GM23338 (cell line): ENCODE measurements at regions not wholly inside any gene's neighbourhood (a gene's known extent, or its start where the extent isn't known, plus 50 kb on each side); places are given as distances from the start of the nearest gene placed in this dataset.
A peak's percentile ranks its signal among the peaks of the same experiment; 100 is the strongest.

Source experiments
- ATAC-seq: fragments of 200-7000 bp; cut with Tn5 transposase; 3 replicates; pipeline ENCODE4 v1.9.1; 2020
- DNase-seq: peaks from one replicate; pipeline ENCODE4 v3.0.0-alpha.2; 2015; ENCODE audit warnings: low spot score
- H2AFZ ChIP-seq: fragments of 200-600 bp; sonication (generic); 2 replicates; pipeline ENCODE4 v1.8.0; 2016; ENCODE audit warnings: antibody characterized with exemption, mild to moderate bottlenecking, moderate library complexity
- H3F3A ChIP-seq: fragments of 200-600 bp; sonication (generic); replicated peaks from 2 replicates; pipeline ENCODE4 v1.8.0; 2017; ENCODE audit warnings: antibody characterized with exemption, mixed run types, low read depth
- H3K27ac ChIP-seq: fragments of 200-600 bp; sonication (generic); 2 replicates; pipeline ENCODE4 v1.6.1; 2016; ENCODE audit warnings: low read depth
- H3K27me3 ChIP-seq: fragments of 200-600 bp; sonication (generic); 2 replicates; pipeline ENCODE4 v1.8.0; 2016; ENCODE audit warnings: mild to moderate bottlenecking, mixed run types, moderate library complexity; ENCODE audit not compliant: insufficient read depth
- H3K36me3 ChIP-seq: fragments of 200-600 bp; sonication (generic); 2 replicates; pipeline ENCODE4 v1.8.0; 2016; ENCODE audit warnings: mild to moderate bottlenecking; ENCODE audit not compliant: insufficient read depth
- H3K4me1 ChIP-seq: fragments of 200-600 bp; sonication (generic); 2 replicates; pipeline ENCODE4 v1.8.0; 2016; ENCODE audit warnings: mild to moderate bottlenecking, moderate library complexity; ENCODE audit not compliant: insufficient read depth
- H3K4me2 ChIP-seq: fragments of 200-600 bp; sonication (generic); 2 replicates; pipeline ENCODE4 v1.7.1; 2017; ENCODE audit warnings: mixed run types
- H3K4me3 ChIP-seq: fragments of 200-600 bp; sonication (generic); 2 replicates; pipeline ENCODE4 v1.6.1; 2016; ENCODE audit warnings: mixed run types
- H3K79me2 ChIP-seq: fragments of 200-600 bp; sonication (generic); replicated peaks from 2 replicates; pipeline ENCODE4 v1.8.0; 2017; ENCODE audit warnings: mild to moderate bottlenecking; ENCODE audit not compliant: insufficient read depth
- H3K9me2 ChIP-seq: fragments of 200-600 bp; sonication (generic); 2 replicates; pipeline ENCODE4 v1.8.0; 2017; ENCODE audit not compliant: insufficient read depth
- H4K20me1 ChIP-seq: fragments of 200-600 bp; sonication (generic); replicated peaks from 2 replicates; pipeline ENCODE4 v1.8.0; 2017; ENCODE audit warnings: mild to moderate bottlenecking; ENCODE audit not compliant: insufficient read depth
- H3K27ac Mint-ChIP-seq: 2 replicates; pipeline ENCODE4 v1.8.0; 2020; ENCODE audit warnings: inconsistent platforms, mild to moderate bottlenecking, moderate library complexity, mixed read lengths
- H3K27me3 Mint-ChIP-seq: 3 replicates; pipeline ENCODE4 v1.8.0; 2022; ENCODE audit warnings: low read depth, mild to moderate bottlenecking, moderate library complexity, mixed read lengths, inconsistent platforms; ENCODE audit not compliant: insufficient read depth, poor library complexity
- H3K36me3 Mint-ChIP-seq: 3 replicates; pipeline ENCODE4 v1.8.0; 2021; ENCODE audit warnings: low read depth, mild to moderate bottlenecking, inconsistent platforms, moderate library complexity, mixed read lengths
- H3K4me1 Mint-ChIP-seq: 3 replicates; pipeline ENCODE4 v1.8.0; 2020; ENCODE audit warnings: mild to moderate bottlenecking, inconsistent platforms, mixed read lengths
- H3K4me3 Mint-ChIP-seq: 3 replicates; pipeline ENCODE4 v1.8.0; 2021; ENCODE audit warnings: moderate library complexity, mild to moderate bottlenecking, inconsistent platforms, mixed read lengths
- H3K9me3 Mint-ChIP-seq: 3 replicates; pipeline ENCODE4 v1.8.0; 2020; ENCODE audit warnings: moderate library complexity, mild to moderate bottlenecking, inconsistent platforms, mixed read lengths
- STAT1 ChIP-seq: IDR thresholded peaks from one replicate; pipeline ENCODE4 v1.6.1; 2016; ENCODE audit warnings: antibody characterized with exemption; ENCODE audit not compliant: unreplicated experiment
- TF ChIP-seq, protein P1 (sequence below), 2 experiments: fragments of 200-600 bp in 1 of 2; sonication (generic) in 1 of 2; conservative IDR thresholded peaks; 2 replicates each; pipeline versions ENCODE4 v1.5.1 to v1.6.1; 2016 to 2017; ENCODE audit warnings: antibody characterized with exemption in 2 of 2, low read depth in 2 of 2, mild to moderate bottlenecking in 2 of 2, moderate library complexity in 1 of 2
- TF ChIP-seq, protein P2 (sequence below): IDR thresholded peaks from 2 replicates; pipeline ENCODE4 v1.6.1; 2016; ENCODE audit warnings: antibody characterized with exemption
- TF ChIP-seq, protein P3 (sequence below): fragments of 250-450 bp; sonication (Bioruptor Pico); IDR thresholded peaks from 2 replicates; pipeline ENCODE4 v1.5.0; 2020; ENCODE audit warnings: mild to moderate bottlenecking, moderate library complexity

DNA sequence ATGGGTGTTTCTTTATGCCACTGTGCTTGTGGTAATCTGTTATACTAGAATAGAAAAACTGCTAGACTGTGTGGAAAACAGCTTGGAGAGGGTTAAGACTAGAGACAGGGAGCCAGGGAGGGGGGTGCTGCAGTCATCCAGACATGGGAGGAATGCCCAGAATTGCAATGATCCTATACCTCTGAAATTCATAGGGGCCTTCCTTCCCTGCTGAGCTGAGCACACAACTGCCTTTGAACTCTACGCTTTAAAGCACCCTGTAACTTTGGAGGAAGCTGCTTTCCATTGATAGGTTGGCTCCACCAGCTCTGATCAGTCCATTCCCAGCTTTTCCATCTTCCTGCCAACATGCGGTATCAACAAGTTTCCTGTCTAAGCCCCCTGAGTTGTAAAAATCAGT lies 155.9 kb upstream of the RASGEF1B start:
- no peak overlapping the region; the same call in 1 of the 2 replicates for H3K4me2 ChIP-seq
- Mint-ChIP-seq H3K27me3 (peaks cover 2% of the 10 kb centered on the region), H3K4me1 (peaks cover 24% of the 10 kb centered on the region), H3K36me3 (no peaks in the 10 kb centered on the region), H3K9me3 (no peaks in the 10 kb centered on the region), H3K27ac (no peak overlapping the region), H3K4me3 (no peak overlapping the region)
- H3K36me3 ChIP-seq: no peaks in the 10 kb centered on the region
- H4K20me1 ChIP-seq: no peaks in the 10 kb centered on the region
- H2AFZ ChIP-seq: no peak overlapping the region
- H3K27me3 ChIP-seq: no peaks in the 10 kb centered on the region
- no peaks in the 10 kb centered on the region for H3K79me2 ChIP-seq
- H3K27ac ChIP-seq: no peak overlapping the region
- no peaks in the 10 kb centered on the region for H3F3A ChIP-seq
- H3K4me1 ChIP-seq: peaks cover 10% of the 10 kb centered on the region
- ATAC-seq: peak; percentile 26; the same call in 1 of the 3 replicates
- H3K9me2 ChIP-seq: no peaks in the 10 kb centered on the region
- H3K4me3 ChIP-seq: no peak overlapping the region
- TF ChIP-seq, protein P1, sequence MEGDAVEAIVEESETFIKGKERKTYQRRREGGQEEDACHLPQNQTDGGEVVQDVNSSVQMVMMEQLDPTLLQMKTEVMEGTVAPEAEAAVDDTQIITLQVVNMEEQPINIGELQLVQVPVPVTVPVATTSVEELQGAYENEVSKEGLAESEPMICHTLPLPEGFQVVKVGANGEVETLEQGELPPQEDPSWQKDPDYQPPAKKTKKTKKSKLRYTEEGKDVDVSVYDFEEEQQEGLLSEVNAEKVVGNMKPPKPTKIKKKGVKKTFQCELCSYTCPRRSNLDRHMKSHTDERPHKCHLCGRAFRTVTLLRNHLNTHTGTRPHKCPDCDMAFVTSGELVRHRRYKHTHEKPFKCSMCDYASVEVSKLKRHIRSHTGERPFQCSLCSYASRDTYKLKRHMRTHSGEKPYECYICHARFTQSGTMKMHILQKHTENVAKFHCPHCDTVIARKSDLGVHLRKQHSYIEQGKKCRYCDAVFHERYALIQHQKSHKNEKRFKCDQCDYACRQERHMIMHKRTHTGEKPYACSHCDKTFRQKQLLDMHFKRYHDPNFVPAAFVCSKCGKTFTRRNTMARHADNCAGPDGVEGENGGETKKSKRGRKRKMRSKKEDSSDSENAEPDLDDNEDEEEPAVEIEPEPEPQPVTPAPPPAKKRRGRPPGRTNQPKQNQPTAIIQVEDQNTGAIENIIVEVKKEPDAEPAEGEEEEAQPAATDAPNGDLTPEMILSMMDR (conservative IDR thresholded peaks at IDR 0.05; ENCODE audit: low read depth in 2 of 2): no peak
- TF ChIP-seq, protein P2, sequence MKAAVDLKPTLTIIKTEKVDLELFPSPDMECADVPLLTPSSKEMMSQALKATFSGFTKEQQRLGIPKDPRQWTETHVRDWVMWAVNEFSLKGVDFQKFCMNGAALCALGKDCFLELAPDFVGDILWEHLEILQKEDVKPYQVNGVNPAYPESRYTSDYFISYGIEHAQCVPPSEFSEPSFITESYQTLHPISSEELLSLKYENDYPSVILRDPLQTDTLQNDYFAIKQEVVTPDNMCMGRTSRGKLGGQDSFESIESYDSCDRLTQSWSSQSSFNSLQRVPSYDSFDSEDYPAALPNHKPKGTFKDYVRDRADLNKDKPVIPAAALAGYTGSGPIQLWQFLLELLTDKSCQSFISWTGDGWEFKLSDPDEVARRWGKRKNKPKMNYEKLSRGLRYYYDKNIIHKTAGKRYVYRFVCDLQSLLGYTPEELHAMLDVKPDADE: no peak
- no peak for TF ChIP-seq STAT1
- no peak for DNase-seq

DNA sequence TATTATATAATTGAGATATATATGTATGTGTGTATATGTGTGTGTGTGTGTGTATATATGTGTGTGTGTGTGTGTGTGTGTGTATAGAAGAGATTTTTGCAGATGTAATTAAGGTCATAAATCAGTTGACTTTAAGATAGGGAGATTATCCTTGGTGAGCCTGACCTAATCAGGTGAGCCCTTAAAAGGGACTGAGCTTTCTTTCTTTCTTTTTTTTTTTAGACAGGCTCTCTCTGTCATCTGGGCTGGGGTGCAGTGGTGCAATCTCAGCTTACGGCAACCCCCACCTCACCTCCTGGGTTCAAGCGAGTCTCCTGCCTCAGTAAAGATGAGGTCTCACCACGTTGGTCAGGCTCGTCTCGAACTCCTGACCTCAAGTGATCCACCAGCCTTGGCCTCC lies 155.1 kb upstream of the RASGEF1B start:
- H3K4me2 ChIP-seq: no peak overlapping the region
- H3K4me1 Mint-ChIP-seq: peaks cover 19% of the 10 kb centered on the region
- no peaks in the 10 kb centered on the region for H4K20me1 ChIP-seq
- H3F3A ChIP-seq: no peaks in the 10 kb centered on the region
- H3K79me2 ChIP-seq: no peaks in the 10 kb centered on the region
- H3K27ac Mint-ChIP-seq: no peak overlapping the region
- no peaks in the 10 kb centered on the region for H3K9me2 ChIP-seq
- no peak for ATAC-seq
- H3K36me3 Mint-ChIP-seq: no peaks in the 10 kb centered on the region
- no peak overlapping the region for H3K4me3 ChIP-seq
- H3K27me3 ChIP-seq: no peaks in the 10 kb centered on the region
- H2AFZ ChIP-seq: no peak overlapping the region
- no peaks in the 10 kb centered on the region for H3K9me3 Mint-ChIP-seq
- TF ChIP-seq, protein P2: no peak
- TF ChIP-seq, protein P3, sequence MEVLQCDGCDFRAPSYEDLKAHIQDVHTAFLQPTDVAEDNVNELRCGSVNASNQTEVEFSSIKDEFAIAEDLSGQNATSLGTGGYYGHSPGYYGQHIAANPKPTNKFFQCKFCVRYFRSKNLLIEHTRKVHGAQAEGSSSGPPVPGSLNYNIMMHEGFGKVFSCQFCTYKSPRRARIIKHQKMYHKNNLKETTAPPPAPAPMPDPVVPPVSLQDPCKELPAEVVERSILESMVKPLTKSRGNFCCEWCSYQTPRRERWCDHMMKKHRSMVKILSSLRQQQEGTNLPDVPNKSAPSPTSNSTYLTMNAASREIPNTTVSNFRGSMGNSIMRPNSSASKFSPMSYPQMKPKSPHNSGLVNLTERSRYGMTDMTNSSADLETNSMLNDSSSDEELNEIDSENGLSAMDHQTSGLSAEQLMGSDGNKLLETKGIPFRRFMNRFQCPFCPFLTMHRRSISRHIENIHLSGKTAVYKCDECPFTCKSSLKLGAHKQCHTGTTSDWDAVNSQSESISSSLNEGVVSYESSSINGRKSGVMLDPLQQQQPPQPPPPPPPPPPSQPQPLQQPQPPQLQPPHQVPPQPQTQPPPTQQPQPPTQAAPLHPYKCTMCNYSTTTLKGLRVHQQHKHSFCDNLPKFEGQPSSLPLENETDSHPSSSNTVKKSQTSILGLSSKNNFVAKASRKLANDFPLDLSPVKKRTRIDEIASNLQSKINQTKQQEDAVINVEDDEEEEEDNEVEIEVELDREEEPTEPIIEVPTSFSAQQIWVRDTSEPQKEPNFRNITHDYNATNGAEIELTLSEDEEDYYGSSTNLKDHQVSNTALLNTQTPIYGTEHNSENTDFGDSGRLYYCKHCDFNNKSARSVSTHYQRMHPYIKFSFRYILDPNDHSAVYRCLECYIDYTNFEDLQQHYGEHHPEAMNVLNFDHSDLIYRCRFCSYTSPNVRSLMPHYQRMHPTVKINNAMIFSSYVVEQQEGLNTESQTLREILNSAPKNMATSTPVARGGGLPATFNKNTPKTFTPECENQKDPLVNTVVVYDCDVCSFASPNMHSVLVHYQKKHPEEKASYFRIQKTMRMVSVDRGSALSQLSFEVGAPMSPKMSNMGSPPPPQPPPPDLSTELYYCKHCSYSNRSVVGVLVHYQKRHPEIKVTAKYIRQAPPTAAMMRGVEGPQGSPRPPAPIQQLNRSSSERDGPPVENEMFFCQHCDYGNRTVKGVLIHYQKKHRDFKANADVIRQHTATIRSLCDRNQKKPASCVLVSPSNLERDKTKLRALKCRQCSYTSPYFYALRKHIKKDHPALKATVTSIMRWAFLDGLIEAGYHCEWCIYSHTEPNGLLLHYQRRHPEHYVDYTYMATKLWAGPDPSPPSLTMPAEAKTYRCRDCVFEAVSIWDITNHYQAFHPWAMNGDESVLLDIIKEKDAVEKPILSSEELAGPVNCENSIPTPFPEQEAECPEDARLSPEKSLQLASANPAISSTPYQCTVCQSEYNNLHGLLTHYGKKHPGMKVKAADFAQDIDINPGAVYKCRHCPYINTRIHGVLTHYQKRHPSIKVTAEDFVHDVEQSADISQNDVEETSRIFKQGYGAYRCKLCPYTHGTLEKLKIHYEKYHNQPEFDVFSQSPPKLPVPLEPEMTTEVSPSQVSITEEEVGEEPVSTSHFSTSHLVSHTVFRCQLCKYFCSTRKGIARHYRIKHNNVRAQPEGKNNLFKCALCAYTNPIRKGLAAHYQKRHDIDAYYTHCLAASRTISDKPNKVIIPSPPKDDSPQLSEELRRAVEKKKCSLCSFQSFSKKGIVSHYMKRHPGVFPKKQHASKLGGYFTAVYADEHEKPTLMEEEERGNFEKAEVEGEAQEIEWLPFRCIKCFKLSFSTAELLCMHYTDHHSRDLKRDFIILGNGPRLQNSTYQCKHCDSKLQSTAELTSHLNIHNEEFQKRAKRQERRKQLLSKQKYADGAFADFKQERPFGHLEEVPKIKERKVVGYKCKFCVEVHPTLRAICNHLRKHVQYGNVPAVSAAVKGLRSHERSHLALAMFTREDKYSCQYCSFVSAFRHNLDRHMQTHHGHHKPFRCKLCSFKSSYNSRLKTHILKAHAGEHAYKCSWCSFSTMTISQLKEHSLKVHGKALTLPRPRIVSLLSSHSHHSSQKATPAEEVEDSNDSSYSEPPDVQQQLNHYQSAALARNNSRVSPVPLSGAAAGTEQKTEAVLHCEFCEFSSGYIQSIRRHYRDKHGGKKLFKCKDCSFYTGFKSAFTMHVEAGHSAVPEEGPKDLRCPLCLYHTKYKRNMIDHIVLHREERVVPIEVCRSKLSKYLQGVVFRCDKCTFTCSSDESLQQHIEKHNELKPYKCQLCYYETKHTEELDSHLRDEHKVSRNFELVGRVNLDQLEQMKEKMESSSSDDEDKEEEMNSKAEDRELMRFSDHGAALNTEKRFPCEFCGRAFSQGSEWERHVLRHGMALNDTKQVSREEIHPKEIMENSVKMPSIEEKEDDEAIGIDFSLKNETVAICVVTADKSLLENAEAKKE (CRISPR knock-in tag): no peak
- no peak for DNase-seq
- H3K4me1 ChIP-seq: peaks cover 10% of the 10 kb centered on the region
- H3K36me3 ChIP-seq: no peaks in the 10 kb centered on the region
- peaks cover 2% of the 10 kb centered on the region for H3K27me3 Mint-ChIP-seq
- no peak overlapping the region for H3K4me3 Mint-ChIP-seq
- no peak overlapping the region for H3K27ac ChIP-seq
